Breast epithelium (tissue), 4 donors: ENCODE measurements at regions not wholly inside any gene's neighbourhood (a gene's known extent, or its start where the extent isn't known, plus 50 kb on each side); places are given as distances from the start of the nearest gene placed in this dataset.

ENCODE experiments used
- DNase-seq, 2 donors: peaks; one replicate each; pipeline ENCODE4 v3.0.0-alpha.2; 2019; ENCODE audit warnings: low spot score in 2 of 2
- H3K27ac ChIP-seq, 2 donors: fragments of 200-600 bp; sonication (generic) in 1 of 2; one replicate each; pipeline ENCODE4 v1.5.1; 2016 to 2019; ENCODE audit warnings: mild to moderate bottlenecking in 1 of 2
- H3K27me3 ChIP-seq, 2 donors: fragments of 200-600 bp; sonication (generic) in 1 of 2; one replicate each; pipeline versions ENCODE4 v1.5.1 to v1.6.0; 2017 to 2019; ENCODE audit warnings: control low read depth in 1 of 2, mild to moderate bottlenecking in 1 of 2
- H3K36me3 ChIP-seq: fragments of 200-600 bp; one replicate; pipeline ENCODE4 v1.5.1; 2019
- H3K4me1 ChIP-seq, 2 donors: fragments of 200-600 bp; sonication (generic); one replicate each; pipeline ENCODE4 v1.5.1; 2016 to 2019; ENCODE audit warnings: control low read depth in 1 of 2
- H3K4me3 ChIP-seq, 3 donors: fragments of 200-600 bp; sonication (generic); 1 replicate in 2 of 3; 2 replicates in 1 of 3; pipeline ENCODE4 v1.5.1; 2016 to 2019; ENCODE audit warnings: mild to moderate bottlenecking in 3 of 3, moderate library complexity in 2 of 3
- H3K9me3 ChIP-seq, 2 donors: fragments of 200-600 bp; sonication (generic) in 1 of 2; one replicate each; pipeline ENCODE4 v1.5.1; 2016 to 2019; ENCODE audit warnings: control low read depth in 1 of 2
- CTCF ChIP-seq, 3 donors: fragments of 450-650 bp; IDR thresholded peaks; one replicate each; pipeline ENCODE4 v1.5.1; 2016 to 2017; ENCODE audit warnings: antibody characterized with exemption in 3 of 3, mild to moderate bottlenecking in 3 of 3, moderate library complexity in 3 of 3
- POLR2A ChIP-seq: fragments of 450-650 bp; IDR thresholded peaks from one replicate; pipeline ENCODE4 v1.6.1; 2016; ENCODE audit warnings: antibody characterized with exemption, mild to moderate bottlenecking, moderate library complexity
- POLR2AphosphoS5 ChIP-seq, 3 donors: sonication (generic); formaldehyde crosslinking; IDR thresholded peaks; one replicate each; pipeline ENCODE4 v1.6.1; 2017; ENCODE audit warnings: antibody characterized with exemption in 3 of 3
- intact Hi-C: fragments of 100-400 bp; cut with DNase I; formaldehyde crosslinking; loops from one replicate; pipeline ENCODE4 v1.15.1; 2023; ENCODE audit warnings: low total_unique reads

GRCh38 chr6:3603340-3604130 is 146.7 kb upstream of the SLC22A23 start:
- TF ChIP-seq CTCF (IDR thresholded peaks at IDR 0.05) (no peak), POLR2AphosphoS5 (IDR thresholded peaks at IDR 0.05) (no peak), POLR2A (no peak)
- no peaks in the 10 kb centered on the region for H3K36me3 ChIP-seq
- peaks cover 0 to 5% of the 10 kb centered on the region in 2 donors for H3K9me3 ChIP-seq
- no peak for DNase-seq
- no peaks in the 10 kb centered on the region for H3K27me3 ChIP-seq
- no peak overlapping the region for H3K27ac ChIP-seq
- intact Hi-C loops = no loop called here
- no peaks in the 10 kb centered on the region for H3K4me1 ChIP-seq
- H3K4me3 ChIP-seq = no peak overlapping the region

- H3K27me3 ChIP-seq = no peaks in the 10 kb centered on the region
- no peaks in the 10 kb centered on the region for H3K4me1 ChIP-seq
- intact Hi-C loops = no loop called here
- TF ChIP-seq POLR2A (no peak), CTCF (IDR thresholded peaks at IDR 0.05) (no peak), POLR2AphosphoS5 (IDR thresholded peaks at IDR 0.05) (no peak)
- H3K9me3 ChIP-seq = peaks cover 0 to 5% of the 10 kb centered on the region in 2 donors
- DNase-seq = no peak
- H3K36me3 ChIP-seq = no peaks in the 10 kb centered on the region
- H3K4me3 ChIP-seq = no peak overlapping the region
- no peak overlapping the region for H3K27ac ChIP-seq
Observed at GRCh38 chr6:3601570-3601969, 144.7 kb upstream of the SLC22A23 start.

- Histone ChIP-seq H3K36me3 (no peaks in the 10 kb centered on the region), H3K9me3 (peaks cover 0 to under 1% of the 10 kb centered on the region in 2 donors), H3K4me3 (no peak overlapping the region), H3K4me1 (no peaks in the 10 kb centered on the region), H3K27ac (no peak overlapping the region), H3K27me3 (no peaks in the 10 kb centered on the region)
- DNase-seq = no peak
- intact Hi-C loops = no loop called here
- TF ChIP-seq CTCF (IDR thresholded peaks at IDR 0.05) = no peak
- no peak for TF ChIP-seq POLR2AphosphoS5 (IDR thresholded peaks at IDR 0.05)
- no peak for TF ChIP-seq POLR2A
Observed at GRCh38 chr6:3597500-3598064, 140.7 kb upstream of the SLC22A23 start.

DNA sequence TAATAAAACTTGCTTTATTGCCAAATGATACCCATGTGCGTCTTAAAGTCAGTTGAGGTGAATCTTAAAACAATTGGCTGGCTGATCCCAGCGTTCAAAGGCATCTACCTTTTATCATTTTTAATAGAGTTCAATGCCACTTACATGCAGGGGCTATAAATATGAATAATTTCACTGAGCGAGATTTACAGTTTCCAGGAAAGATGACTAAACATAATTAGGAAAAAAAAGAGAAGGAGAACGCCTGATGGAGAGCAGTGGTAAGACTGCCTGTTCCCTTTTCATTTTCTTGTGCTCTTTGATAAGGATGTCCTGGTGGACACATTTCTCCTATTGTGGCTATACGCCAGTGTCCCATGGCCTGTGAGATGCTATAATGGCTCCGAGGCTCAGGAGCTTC is 139.9 kb upstream of the SLC22A23 start:
- Histone ChIP-seq H3K36me3 (no peaks in the 10 kb centered on the region), H3K27ac (no peak overlapping the region), H3K4me1 (no peaks in the 10 kb centered on the region), H3K4me3 (no peak overlapping the region), H3K9me3 (no peaks in the 10 kb centered on the region), H3K27me3 (no peaks in the 10 kb centered on the region)
- TF ChIP-seq POLR2A (no peak), POLR2AphosphoS5 (IDR thresholded peaks at IDR 0.05) (no peak), CTCF (IDR thresholded peaks at IDR 0.05) (no peak)
- intact Hi-C loops = no loop called here
- no peak for DNase-seq

GRCh38 chr6:3594201-3594600 is 137.4 kb upstream of the SLC22A23 start:
- Histone ChIP-seq H3K4me1 (no peaks in the 10 kb centered on the region), H3K27me3 (no peaks in the 10 kb centered on the region), H3K27ac (no peak overlapping the region), H3K4me3 (no peak overlapping the region), H3K9me3 (no peaks in the 10 kb centered on the region), H3K36me3 (no peaks in the 10 kb centered on the region)
- intact Hi-C loops = no loop called here
- no peak for DNase-seq
- TF ChIP-seq POLR2A = no peak
- no peak for TF ChIP-seq POLR2AphosphoS5 (IDR thresholded peaks at IDR 0.05)
- no peak for TF ChIP-seq CTCF (IDR thresholded peaks at IDR 0.05)
